HG03354 (cell line): ENCODE measurements at regions not wholly inside any gene's neighbourhood (a gene's known extent, or its start where the extent isn't known, plus 50 kb on each side); places are given as distances from the start of the nearest gene placed in this dataset.
"Not testable (repeated sequence)": the region's sequence is repeated elsewhere in the genome, so short reads cannot be mapped to it uniquely, and the experiment has no call there.

Source experiments
- ATAC-seq: cut with Tn5 transposase; IDR thresholded peaks from one replicate; pipeline ENCODE4 v1.9.1; 2021; ENCODE audit warnings: mild to moderate bottlenecking; ENCODE audit not compliant: unreplicated experiment, poor library complexity, severe bottlenecking

- peak; percentile 99 for ATAC-seq
Measured at GRCh38 chr11:22920939-22921565, 60.8 kb upstream of the CCDC179 start.

DNA sequence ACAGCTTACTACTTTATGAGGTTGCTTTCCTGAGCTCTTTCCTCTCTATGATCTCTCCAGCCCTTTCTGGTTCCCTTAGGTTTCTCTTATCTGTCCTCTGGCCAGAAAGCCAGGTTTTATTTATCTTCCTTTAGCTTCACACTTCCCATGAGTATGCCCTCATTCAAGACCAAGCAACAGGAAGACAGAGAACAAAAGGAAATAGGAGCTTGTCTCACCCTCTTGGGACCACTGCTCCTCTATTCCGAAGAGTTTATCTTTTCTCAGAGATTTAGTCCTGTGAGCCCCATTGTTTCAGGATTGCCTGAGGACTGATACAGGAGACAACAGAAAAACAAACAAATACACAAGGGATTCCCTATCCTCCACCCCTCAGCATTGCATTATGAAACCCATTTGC, 62.4 kb upstream of the CCDC179 start:
- no peak for ATAC-seq

- no peak for ATAC-seq
Measured at GRCh38 chr11:22923561-22923960, 63.3 kb upstream of the CCDC179 start.

GRCh38 chr11:22926341-22926740, 66.1 kb upstream of the CCDC179 start:
- ATAC-seq: no peak

DNA sequence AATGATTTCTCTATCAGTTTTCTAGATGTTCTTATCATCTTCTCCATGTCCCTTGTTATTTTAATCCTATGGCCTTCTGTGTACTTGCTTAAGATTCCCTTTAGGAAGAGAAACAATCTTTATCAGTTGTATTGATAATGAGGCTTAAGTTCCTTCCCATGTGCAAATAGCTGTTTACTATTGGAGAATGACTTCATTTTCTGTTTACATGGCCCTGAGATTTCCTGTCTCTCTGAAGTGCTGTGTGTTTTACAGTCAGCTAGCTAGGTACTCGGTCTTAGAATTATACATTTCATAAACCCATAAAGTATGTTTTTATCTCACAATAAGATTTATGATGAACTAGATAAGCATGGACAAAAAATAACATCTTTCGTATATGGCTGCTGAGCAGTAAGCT, 67.5 kb upstream of the CCDC179 start:
- no peak for ATAC-seq

GRCh38 chr11:22928207-22928917, 68.1 kb upstream of the CCDC179 start:
- no peak for ATAC-seq

GRCh38 chr11:22930816-22931594, 70.7 kb upstream of the CCDC179 start:
- peak; percentile 98 for ATAC-seq

DNA sequence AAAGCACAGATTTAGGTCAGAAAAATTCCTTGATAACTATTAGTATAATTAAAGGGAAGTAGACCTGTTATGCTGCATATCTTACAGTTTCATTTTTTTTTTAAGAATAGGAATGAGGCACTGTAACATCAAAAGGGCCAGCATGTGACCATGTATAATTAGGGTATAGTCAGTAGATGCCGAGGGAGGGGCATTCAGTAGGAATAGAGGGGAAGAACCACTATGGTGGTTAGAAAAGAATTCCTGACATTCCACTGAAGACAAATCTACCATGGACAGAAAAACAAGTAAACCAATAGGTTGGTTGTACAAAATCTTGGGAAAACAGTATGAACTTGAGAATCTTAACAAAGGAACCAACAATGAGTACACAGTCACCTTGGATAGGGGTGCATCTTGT, 78.4 kb upstream of the CCDC179 start:
- no peak for ATAC-seq

GRCh38 chr11:22941544-22941943, 81.3 kb upstream of the CCDC179 start:
- not testable (repeated sequence) for ATAC-seq

DNA sequence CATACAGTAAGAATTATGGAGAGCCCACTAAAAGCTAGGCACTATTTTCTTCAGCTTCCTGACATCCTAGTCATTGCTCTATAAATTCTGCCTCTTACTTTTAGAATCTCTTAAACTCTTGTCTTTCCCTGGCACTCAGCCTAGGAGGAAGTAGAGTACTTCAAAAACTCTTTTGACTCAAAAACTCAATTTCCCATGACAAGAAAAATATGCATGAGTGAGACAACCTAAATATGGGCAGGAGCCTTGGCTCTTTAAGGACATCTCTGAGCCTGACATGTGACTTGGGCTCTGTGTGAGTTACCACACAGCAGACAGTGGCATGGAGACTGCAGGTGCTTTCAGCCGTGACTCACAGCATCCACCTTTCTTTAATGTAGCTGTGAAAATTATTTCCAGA, 97.5 kb upstream of the CCDC179 start:
- ATAC-seq: no peak

DNA sequence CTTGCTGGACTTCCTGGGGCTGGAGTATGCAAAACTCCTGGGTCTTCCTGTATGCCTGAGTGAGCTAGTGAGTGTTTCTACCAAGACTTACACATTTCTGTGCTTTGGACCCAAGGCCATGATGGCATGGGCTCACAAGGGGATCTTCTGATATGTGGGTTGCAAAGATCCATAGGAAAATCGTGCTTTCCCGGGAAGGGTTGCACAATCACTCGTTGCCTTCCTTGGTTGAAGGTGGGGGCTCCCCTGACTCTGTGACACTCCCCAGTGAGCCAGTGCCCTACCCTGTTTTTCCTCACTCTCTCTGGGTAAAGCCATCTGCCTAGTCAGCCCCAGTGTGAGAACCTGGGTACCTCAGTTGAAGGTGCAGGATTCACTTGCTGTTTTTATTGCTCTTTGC, 114.0 kb upstream of the CCDC179 start:
- ATAC-seq: no peak

DNA sequence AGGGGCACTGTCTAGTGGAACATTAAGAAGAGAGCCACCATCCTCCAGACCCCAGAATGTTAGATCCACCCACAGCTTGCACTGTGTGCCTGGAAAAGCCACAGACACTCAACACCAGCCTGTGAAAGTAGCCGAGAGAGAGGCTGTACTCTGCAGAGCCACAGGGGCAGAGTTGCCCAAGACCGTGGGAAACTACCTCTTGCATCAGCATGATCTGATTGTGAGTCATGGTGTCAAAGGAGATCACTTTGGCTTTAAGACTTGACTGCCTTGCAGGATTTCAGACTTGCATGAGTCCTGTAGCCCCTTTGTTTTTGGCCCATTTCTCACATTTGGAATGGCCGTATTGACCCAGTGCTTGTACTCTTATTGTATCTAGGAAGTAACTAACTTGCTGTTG, 115.9 kb upstream of the CCDC179 start:
- ATAC-seq: no peak

- ATAC-seq: no peak
Measured at GRCh38 chr11:22982903-22983302, 122.6 kb upstream of the CCDC179 start.

DNA sequence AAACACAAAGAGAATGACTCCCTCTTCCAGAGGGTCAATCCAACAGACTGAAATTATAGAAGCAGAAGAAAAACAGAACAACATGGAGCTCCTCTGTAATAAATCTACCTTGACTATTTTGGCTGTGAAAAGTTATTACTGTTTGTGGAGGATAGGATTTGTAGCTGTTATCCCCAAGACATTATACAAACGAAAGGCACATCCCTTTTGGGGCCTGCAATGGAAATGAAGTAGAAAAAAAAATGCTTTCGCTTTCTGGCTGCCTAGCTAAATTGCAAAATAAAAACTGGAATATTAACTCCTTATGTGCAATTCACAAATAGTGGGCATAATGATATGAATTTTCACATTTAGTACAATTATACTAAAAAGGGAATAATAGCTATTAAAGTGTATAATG, 123.8 kb upstream of the CCDC179 start:
- ATAC-seq: no peak

GRCh38 chr11:22989371-22989770, 129.1 kb upstream of the CCDC179 start:
- ATAC-seq: no peak

- ATAC-seq: no peak
Measured at GRCh38 chr11:22991196-22991595, 130.9 kb upstream of the CCDC179 start.

- ATAC-seq: no peak
Measured at GRCh38 chr11:23006730-23007129, 146.5 kb upstream of the CCDC179 start.

DNA sequence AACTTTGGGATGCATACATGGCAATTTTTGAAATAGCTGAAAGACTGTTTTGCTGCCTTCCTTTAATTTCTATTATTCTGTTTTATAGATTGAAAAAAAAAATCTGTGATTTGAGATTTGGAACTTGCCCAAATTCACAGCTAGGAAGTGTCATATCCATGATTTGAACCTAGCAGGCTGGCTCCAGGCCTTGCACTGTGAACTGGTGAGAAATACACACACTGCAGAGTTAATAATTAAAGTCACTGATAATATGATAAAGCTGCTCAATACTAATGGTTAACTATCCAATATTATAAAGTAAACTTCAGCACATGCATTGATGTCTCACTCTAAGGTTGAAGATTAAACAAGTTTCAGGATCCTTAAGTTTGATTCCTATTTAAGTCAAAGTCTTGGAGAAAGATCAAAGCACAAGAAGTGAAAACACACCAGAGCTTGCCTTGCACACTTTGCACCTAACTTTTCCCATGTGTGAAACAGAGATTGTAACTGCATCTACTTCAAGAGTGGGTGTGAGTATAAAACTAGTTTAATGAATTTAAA, 150.6 kb upstream of the CCDC179 start:
- no peak for ATAC-seq

- no peak for ATAC-seq
Measured at GRCh38 chr11:23012930-23013329, 152.7 kb upstream of the CCDC179 start.

GRCh38 chr11:23013509-23013908, 153.2 kb upstream of the CCDC179 start:
- ATAC-seq: no peak
